Smooth muscle cell of the brain vasculature (primary cell): ENCODE measurements at regions not wholly inside any gene's neighbourhood (a gene's known extent, or its start where the extent isn't known, plus 50 kb on each side); places are given as distances from the start of the nearest gene placed in this dataset.
"Not testable (repeated sequence)": the region's sequence is repeated elsewhere in the genome, so short reads cannot be mapped to it uniquely, and the experiment has no call there.

ENCODE experiments used
- DNase-seq: peaks from one replicate; pipeline ENCODE4 v3.0.0-alpha.2; 2012; ENCODE audit warnings: low read depth, low spot score

GRCh38 chr1:173257805-173258204 is 50.7 kb upstream of the TNFSF4 start:
- no peak for DNase-seq

GRCh38 chr1:173258479-173259264 is 51.5 kb upstream of the TNFSF4 start:
- no peak for DNase-seq

DNA sequence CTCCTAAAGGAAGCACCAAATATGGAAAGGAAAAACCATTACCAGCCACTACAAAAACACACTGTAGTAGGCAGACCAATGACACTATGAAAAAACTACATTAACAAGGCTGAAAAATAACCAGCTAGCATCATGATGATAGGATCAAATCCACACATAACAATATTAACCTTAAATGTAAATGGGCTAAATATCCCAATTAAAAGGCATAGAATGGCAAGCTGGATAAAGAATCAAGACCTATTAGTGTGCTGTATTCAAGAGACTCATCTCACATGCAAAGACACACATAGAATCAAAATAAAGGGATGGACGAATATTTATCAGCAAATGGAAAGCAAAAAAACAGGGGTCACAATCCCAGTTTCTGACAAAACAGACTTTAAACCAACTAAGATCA is 53.2 kb upstream of the TNFSF4 start:
- DNase-seq = not testable (repeated sequence)

DNA sequence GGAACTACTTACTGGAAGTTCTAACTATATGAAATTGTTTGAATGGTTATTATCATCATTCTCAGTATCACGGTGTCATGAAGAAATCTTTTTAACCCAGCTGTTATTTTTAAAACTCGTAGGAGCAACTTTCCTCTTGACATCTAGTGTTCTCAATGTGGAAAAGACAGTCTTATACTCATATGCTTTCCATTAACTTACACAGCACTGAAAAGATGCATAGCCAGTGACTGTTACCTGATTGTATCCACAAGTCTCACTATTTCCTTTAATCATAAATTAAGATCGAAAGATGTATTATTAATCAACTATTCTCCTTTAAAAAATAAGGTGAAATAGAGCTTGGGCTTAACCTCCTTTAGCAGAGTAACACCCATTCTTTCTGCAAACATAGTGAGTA is 59.7 kb upstream of the TNFSF4 start:
- DNase-seq = no peak

GRCh38 chr1:173267453-173267945 is 60.4 kb upstream of the TNFSF4 start:
- DNase-seq = no peak

DNA sequence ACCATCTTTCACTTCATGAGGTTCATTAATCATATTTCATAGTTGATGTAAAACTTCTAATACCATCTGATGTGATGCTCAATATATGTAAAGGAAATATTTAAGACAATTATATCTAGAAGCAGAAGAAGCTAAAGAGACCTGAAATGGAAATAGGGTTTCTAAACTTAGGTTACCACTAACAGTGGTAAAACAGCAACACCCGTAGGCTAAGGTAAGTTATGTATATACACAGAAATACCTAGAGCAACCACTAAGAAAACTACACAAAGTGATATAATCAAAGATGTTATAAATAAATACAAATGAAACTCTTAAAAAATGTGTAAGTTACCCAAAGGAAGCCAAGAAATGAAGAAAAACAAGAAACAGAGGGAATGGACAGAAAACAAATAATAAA is 61.1 kb upstream of the TNFSF4 start:
- DNase-seq = no peak

DNA sequence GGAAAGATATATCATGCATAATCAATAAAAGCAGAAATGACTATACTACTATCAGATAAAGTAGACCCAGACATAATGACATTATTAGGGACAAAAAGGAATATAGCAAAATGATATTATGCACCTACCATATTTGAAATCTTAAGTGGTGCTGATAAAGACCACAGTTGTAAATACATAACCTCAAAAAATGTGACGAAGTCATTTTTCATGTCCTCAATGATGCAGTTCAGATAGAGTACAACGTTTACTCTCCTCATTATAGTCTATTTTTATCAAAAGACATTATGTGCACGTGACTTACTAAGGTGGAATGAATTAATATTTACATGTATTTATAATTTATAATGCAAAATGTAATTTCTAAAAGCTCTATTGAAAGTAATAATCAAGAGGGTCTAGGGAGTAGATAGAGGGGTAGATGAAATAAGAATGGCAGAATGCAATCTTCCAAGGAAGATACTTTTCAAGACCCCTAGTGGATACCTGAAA is 61.7 kb upstream of the TNFSF4 start:
- no peak for DNase-seq

GRCh38 chr1:173269490-173270230 is 62.5 kb upstream of the TNFSF4 start:
- DNase-seq = no peak

GRCh38 chr1:173270243-173270642 is 63.1 kb upstream of the TNFSF4 start:
- DNase-seq = no peak

- not testable (repeated sequence) for DNase-seq
Observed at GRCh38 chr1:173271021-173271420, 63.9 kb upstream of the TNFSF4 start.

GRCh38 chr1:173275496-173275895 is 68.4 kb upstream of the TNFSF4 start:
- DNase-seq = no peak

GRCh38 chr1:173276922-173277800 is 70.0 kb upstream of the TNFSF4 start:
- no peak for DNase-seq

DNA sequence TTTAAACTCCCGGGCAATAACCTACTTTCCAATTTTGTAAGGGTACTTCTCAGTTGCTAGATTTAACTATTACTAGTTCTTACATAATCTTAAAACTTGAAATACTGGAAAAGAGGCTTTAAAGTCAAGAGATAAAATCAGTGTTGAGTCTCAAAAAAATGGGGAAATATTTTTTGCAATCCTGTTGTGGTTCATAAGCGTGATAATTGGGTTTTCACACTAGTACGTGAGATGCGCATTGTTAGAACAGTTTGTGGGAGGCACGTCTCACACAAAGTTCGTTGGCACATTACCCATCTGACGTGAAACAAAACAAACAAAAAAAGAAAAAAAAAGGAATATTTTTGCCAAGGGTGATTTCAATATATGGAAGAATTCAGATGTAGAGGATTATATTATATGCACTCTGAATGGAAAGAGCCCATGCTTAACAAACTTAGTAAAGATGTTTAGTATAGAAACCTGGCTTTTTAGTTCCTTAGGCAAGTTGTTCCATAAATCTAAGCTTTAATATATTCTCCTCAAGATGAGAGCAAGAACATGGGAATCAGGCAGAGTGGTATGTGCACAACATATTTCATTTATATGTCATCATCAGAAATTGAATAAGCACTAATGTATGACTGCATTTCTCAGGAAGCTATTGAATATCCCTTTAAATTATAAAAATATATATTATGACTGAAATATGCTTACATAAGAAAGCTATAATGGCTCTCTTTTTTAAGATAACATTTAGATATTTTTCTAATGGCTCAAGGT is 73.9 kb upstream of the TNFSF4 start:
- DNase-seq = no peak

DNA sequence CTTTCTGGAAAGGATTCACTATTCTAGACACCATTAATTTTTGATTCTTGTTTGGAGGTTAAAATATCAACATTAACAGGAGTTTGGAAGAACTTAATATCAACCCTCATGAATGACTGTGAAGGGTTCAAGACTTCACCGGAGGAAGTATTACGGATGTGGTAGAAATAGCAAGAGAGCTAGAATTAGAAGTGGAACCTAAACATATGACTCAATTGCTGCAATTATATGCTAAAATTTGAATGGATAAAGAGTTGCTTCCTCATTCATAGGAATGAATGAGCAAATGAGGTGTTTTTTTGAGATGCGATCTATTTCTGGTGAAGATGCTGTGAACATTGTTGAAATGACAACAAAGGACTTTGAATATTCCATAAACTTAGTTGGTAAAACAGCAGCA is 77.9 kb upstream of the TNFSF4 start:
- DNase-seq = no peak

DNA sequence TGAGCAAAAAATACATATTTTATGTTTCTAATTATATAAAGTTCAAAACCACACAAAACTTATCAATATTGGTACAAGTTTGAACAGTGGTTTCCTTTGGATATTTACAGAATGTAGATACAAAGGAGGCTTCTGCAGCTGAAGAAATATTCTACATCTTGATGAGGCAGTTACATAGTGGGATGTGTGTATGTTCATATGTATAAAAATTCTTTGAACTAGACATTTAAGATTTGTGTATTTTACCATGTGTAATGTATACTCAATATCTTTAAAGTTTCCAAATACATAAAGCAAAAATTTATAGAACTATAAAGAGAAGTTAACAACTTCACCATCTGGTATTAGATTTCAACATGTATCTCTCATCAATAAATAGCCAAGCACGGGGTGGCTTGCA is 80.7 kb upstream of the TNFSF4 start:
- DNase-seq = no peak

DNA sequence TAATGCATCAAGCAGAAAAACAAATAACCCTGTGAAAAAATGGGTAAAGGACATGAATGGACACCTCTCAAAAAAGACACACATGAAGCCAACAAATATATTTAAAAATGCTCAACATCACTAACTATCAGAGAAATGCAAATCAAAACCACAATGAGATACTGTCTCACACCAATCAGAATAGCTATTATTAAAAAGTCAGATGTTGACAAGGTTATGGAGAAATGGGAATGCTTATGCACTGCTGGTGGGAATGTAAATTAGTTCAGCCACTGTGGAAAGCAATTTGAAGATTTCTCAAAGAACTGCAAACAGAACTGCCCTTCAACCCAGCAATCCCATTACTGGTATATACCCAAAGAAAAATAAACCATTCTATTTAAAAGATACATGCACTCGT is 86.6 kb upstream of the TNFSF4 start:
- DNase-seq = no peak

DNA sequence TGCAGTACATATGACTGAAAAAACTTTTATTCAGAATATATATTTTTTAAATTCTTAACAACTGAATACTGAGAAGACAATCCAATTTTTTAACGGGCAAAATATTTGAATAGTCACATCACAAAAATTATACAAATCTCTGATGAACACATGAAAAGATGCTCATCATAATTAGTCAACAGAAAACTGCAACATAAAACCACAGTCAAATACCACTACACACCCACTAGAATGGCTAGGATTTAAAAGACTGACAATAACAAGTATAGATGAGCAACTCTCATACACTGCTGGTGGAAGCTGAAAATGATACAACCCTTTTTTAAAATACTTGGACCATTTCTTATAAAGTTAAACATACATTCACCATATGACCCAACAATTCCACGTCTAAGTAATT is 87.7 kb upstream of the TNFSF4 start:
- no peak for DNase-seq

DNA sequence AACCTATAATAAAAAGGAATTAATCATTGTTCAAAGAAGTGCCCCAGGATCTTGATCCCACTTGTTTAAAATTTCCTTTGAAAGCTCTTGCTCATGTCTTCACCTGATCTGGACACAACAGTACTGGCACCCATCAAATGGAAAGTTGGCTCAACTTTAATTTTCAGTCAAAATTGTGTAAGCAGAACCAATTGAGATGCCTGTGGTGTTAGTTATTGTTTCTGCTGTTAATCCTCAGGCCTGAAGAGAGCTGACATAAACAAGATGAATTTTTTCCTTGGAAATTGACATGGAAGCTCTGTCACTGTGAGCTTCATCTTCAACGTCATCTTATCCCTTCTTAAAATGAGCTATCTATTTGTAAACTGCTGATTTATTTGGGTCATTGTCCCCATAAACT is 88.3 kb upstream of the TNFSF4 start:
- no peak for DNase-seq

DNA sequence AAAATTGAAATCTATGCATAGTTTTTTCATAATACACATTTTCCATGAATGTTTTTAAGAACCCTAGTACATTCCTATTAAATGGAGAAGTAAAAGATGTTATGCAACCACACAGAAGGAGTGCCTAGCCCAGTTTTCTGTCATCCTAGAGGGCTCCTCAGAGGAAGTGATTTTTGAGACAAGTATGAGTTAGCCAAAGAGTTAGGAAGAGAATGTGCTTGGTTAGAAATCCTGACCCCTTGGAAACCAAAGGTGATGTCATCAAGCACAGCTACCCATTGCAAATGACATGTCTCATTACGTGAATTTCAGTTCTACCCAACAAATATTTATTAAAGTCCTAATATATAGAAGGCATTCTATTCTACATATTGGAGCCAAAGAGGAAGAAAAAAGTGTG is 88.9 kb upstream of the TNFSF4 start:
- DNase-seq = no peak

GRCh38 chr1:173297798-173298391 is 90.8 kb upstream of the TNFSF4 start:
- DNase-seq = no peak
